Neural progenitor cell (in vitro differentiated cells): ENCODE measurements at regions not wholly inside any gene's neighbourhood (a gene's known extent, or its start where the extent isn't known, plus 50 kb on each side); places are given as distances from the start of the nearest gene placed in this dataset.

ENCODE experiments used
- EZH2 ChIP-seq: fragments of 200-600 bp; sonication (generic); IDR thresholded peaks from 2 replicates; pipeline ENCODE4 v1.6.1; 2017; ENCODE audit warnings: antibody characterized with exemption, mild to moderate bottlenecking, moderate library complexity
- EZH2phosphoT487 ChIP-seq: fragments of 200-600 bp; sonication (generic); IDR thresholded peaks from 2 replicates; pipeline ENCODE4 v1.6.1; 2017; ENCODE audit warnings: antibody characterized with exemption
- TF ChIP-seq, protein P1 (sequence below): fragments of 200-600 bp; sonication (generic); IDR thresholded peaks from 2 replicates; pipeline ENCODE4 v1.5.1; 2017; ENCODE audit warnings: antibody characterized with exemption, mild to moderate bottlenecking

DNA sequence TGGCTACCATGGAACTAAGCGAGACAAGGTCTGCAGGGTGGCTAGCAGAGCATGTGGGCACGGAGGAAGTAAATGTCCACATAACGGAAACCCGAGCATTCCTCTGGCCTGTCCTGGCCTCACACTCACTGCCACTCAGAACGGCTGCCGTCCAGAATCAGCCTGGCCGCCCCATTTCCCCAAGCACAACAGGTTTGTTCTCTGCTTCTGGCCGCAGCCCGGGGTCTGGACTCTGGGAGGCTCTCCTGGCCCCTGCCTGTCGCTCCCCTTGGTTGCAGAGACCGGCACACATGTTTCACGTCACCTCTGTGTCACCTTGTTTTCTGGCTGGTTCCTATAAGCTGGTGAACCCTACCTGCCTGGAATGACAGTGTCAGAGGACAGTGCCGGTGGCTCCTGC is 69.3 kb downstream of the GLI2 start:
- TF ChIP-seq EZH2 = no peak
- TF ChIP-seq, protein P1, sequence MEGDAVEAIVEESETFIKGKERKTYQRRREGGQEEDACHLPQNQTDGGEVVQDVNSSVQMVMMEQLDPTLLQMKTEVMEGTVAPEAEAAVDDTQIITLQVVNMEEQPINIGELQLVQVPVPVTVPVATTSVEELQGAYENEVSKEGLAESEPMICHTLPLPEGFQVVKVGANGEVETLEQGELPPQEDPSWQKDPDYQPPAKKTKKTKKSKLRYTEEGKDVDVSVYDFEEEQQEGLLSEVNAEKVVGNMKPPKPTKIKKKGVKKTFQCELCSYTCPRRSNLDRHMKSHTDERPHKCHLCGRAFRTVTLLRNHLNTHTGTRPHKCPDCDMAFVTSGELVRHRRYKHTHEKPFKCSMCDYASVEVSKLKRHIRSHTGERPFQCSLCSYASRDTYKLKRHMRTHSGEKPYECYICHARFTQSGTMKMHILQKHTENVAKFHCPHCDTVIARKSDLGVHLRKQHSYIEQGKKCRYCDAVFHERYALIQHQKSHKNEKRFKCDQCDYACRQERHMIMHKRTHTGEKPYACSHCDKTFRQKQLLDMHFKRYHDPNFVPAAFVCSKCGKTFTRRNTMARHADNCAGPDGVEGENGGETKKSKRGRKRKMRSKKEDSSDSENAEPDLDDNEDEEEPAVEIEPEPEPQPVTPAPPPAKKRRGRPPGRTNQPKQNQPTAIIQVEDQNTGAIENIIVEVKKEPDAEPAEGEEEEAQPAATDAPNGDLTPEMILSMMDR = no peak
- no peak for TF ChIP-seq EZH2phosphoT487
